Epithelial cell of esophagus (primary cell): ENCODE measurements at regions not wholly inside any gene's neighbourhood (a gene's known extent, or its start where the extent isn't known, plus 50 kb on each side); places are given as distances from the start of the nearest gene placed in this dataset.

Source experiments
- DNase-seq: peaks from one replicate; pipeline ENCODE4 v3.0.0; 2010; ENCODE audit warnings: low read depth
- H3K4me3 ChIP-seq: 2 replicates; pipeline ENCODE4 v1.5.1; 2011; ENCODE audit warnings: mild to moderate bottlenecking, low read length, control low read depth
- TF ChIP-seq, protein P1 (sequence below): IDR thresholded peaks from 2 replicates; pipeline ENCODE4 v1.5.1; 2011; ENCODE audit warnings: low read depth, mild to moderate bottlenecking, low read length, control low read depth, inconsistent platforms; ENCODE audit not compliant: insufficient read depth; ENCODE audit errors: missing control alignments

DNA sequence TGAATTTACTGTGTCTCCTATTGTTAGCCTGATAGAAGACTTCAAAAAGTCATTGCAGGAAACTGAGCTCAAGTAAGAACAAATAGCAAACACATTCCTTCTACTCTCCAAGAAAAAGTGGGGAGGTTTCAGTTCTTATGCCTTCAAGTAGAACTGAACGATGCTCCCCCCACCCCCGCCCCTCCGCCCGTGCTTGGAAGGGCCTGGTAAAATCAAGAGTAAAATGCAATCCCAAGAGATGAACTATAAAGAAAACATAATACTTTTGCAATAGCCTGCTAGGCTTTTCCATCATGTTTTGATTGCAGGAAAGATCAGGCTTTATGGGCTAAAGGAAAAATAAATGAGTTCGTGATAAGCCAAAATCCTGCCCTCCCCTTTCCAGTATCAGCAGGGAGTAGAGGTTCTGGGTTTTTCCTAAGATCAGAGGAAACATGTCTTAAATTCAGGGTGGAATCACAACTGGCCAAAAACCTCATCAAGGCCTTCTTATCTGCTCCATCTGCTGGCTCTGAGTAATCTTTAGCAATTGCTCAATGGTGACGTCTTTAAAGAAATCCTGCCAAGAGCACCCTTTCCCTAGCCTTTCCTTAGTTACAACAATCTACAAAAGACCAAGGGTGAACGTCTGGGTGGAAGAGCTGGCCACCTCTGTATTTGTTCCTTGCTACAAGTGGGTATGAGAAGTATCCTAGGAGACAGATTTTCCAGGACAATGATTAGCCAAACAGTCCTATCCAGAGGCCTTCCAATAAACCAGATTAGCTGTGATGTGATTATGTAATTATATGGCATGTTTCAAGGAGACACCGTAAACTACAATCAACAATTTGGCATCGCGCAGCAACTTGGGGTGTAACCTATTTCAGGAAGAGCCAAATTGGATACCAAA lies 66.3 kb upstream of the FAM9C start:
- TF ChIP-seq, protein P1, sequence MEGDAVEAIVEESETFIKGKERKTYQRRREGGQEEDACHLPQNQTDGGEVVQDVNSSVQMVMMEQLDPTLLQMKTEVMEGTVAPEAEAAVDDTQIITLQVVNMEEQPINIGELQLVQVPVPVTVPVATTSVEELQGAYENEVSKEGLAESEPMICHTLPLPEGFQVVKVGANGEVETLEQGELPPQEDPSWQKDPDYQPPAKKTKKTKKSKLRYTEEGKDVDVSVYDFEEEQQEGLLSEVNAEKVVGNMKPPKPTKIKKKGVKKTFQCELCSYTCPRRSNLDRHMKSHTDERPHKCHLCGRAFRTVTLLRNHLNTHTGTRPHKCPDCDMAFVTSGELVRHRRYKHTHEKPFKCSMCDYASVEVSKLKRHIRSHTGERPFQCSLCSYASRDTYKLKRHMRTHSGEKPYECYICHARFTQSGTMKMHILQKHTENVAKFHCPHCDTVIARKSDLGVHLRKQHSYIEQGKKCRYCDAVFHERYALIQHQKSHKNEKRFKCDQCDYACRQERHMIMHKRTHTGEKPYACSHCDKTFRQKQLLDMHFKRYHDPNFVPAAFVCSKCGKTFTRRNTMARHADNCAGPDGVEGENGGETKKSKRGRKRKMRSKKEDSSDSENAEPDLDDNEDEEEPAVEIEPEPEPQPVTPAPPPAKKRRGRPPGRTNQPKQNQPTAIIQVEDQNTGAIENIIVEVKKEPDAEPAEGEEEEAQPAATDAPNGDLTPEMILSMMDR = no peak
- H3K4me3 ChIP-seq = no peak overlapping the region
- DNase-seq = peak; percentile 79

- peak; percentile 55 for DNase-seq
- TF ChIP-seq, protein P1 = no peak
- H3K4me3 ChIP-seq = no peak overlapping the region
Observed at GRCh38 chrX:13109817-13110216, 65.4 kb upstream of the FAM9C start.

DNA sequence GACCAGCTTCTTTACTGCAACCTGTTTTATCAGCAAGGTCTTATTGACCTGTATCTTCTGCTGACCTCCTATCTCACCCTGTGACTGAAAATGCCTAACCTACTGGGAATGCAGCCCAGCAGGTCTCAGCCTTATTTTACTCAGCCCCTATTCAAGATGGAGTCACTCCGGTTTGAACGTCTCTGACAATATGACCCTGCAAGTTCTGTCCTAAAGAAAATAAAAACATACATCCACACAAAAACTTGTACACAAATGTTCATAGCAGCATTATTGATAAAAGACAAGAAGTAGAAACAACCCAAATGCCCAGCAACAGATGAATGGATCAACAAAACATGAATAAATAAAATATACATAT lies 59.5 kb upstream of the FAM9C start:
- TF ChIP-seq, protein P1 = no peak
- DNase-seq = no peak
- H3K4me3 ChIP-seq = no peak overlapping the region

- DNase-seq = peak; percentile 30
- no peak overlapping the region for H3K4me3 ChIP-seq
- TF ChIP-seq, protein P1 = no peak
Observed at GRCh38 chrX:13103188-13103913, 58.9 kb upstream of the FAM9C start.

DNA sequence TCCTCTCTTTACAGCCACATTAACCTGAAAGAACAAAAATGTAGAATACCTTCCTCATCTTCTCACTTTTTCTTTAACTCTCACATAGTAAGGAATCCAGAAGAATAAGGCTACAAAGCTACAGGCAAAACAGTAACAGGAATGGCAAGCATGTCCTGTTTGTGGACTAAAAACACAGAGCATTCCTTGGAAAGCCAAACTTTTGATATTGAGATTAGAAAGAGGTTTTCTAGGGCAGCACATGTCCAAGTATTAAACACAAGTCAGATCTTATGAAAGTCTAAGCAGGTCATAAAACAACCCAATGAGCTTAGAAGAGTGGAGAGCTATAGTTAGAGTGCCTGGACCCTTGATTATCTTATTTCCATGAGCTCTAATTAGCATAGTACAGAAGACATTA lies 58.2 kb upstream of the FAM9C start:
- TF ChIP-seq, protein P1 = no peak
- no peak overlapping the region for H3K4me3 ChIP-seq
- DNase-seq = no peak

DNA sequence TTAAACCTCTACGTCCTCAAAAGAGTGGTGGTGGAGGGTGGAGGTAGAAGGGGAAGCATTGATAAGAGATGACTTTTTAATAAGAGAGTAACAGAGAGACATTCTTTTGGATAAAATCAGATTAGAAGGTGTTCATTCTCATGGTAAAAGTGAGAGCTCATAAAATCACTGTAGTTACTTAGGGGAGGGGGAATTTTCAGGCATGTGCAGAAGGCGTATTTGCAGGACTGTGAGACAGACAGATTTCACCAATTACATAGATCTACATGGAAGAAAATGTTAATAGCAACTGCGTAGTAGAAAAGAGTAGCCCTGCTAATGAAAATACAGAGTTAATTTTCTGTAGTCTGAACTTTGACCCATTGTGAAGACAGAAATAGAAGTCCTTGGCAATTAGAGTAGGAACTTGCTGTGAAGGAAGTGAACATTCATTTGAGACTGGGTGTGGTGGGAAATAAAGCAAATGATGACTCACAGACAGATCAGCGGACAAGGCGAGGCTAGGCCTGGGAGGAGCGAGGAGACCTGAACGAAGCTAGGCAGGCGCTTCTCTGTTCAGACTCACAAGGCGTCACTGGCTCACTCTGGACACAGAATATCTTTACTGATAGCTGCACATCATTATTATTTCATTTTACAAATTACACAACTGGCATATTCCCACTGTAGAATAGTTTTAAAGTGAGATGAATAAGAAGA lies 57.2 kb upstream of the FAM9C start:
- no peak overlapping the region for H3K4me3 ChIP-seq
- DNase-seq = peak; percentile 93
- TF ChIP-seq, protein P1 = no peak
